ENCODE measurements at regions not wholly inside any gene's neighbourhood (a gene's known extent, or its start where the extent isn't known, plus 50 kb on each side); places are given as distances from the start of the nearest gene placed in this dataset.

- Histone ChIP-seq H3K4me3 (ENCODE audit: low read depth, low read length) (no peak overlapping the region), H3K36me3 (ENCODE audit: control insufficient read depth, insufficient read depth, low read length) (no peaks in the 10 kb centered on the region), H3K27me3 (ENCODE audit: control insufficient read depth, insufficient read depth, low read length) (no peaks in the 10 kb centered on the region)
- TF ChIP-seq CTCF (IDR thresholded peaks at IDR 0.05; ENCODE audit: insufficient read depth, low read length, severe bottlenecking): no peak
- no peak for FAIRE-seq
- no peak for DNase-seq (ENCODE audit: low read depth)
Observed at GRCh38 chr6:20024316-20024673, 187.1 kb downstream of the ID4 start.

GRCh38 chr6:20024978-20025377, 187.3 kb downstream of the MBOAT1 start:
- no peak overlapping the region for H3K4me3 ChIP-seq (ENCODE audit: low read depth, low read length)
- DNase-seq (ENCODE audit: low read depth): no peak
- H3K27me3 ChIP-seq (ENCODE audit: control insufficient read depth, insufficient read depth, low read length): no peaks in the 10 kb centered on the region
- no peak for TF ChIP-seq CTCF (IDR thresholded peaks at IDR 0.05; ENCODE audit: insufficient read depth, low read length, severe bottlenecking)
- FAIRE-seq: no peak
- no peaks in the 10 kb centered on the region for H3K36me3 ChIP-seq (ENCODE audit: control insufficient read depth, insufficient read depth, low read length)

GRCh38 chr6:20025681-20026080, 186.6 kb downstream of the MBOAT1 start:
- Histone ChIP-seq H3K36me3 (ENCODE audit: control insufficient read depth, insufficient read depth, low read length) (no peaks in the 10 kb centered on the region), H3K27me3 (ENCODE audit: control insufficient read depth, insufficient read depth, low read length) (no peaks in the 10 kb centered on the region), H3K4me3 (ENCODE audit: low read depth, low read length) (no peak overlapping the region)
- FAIRE-seq (no peak), DNase-seq (ENCODE audit: low read depth) (no peak)
- TF ChIP-seq CTCF (IDR thresholded peaks at IDR 0.05; ENCODE audit: insufficient read depth, low read length, severe bottlenecking): no peak

GRCh38 chr6:20028143-20028542, 184.1 kb downstream of the MBOAT1 start:
- DNase-seq (ENCODE audit: low read depth): no peak
- Histone ChIP-seq H3K4me3 (ENCODE audit: low read depth, low read length) (no peak overlapping the region), H3K27me3 (ENCODE audit: control insufficient read depth, insufficient read depth, low read length) (no peaks in the 10 kb centered on the region), H3K36me3 (ENCODE audit: control insufficient read depth, insufficient read depth, low read length) (no peaks in the 10 kb centered on the region)
- no peak for TF ChIP-seq CTCF (IDR thresholded peaks at IDR 0.05; ENCODE audit: insufficient read depth, low read length, severe bottlenecking)
- FAIRE-seq: no peak

GRCh38 chr6:20028562-20028961, 183.7 kb downstream of the MBOAT1 start:
- H3K27me3 ChIP-seq (ENCODE audit: control insufficient read depth, insufficient read depth, low read length): no peaks in the 10 kb centered on the region
- no peak overlapping the region for H3K4me3 ChIP-seq (ENCODE audit: low read depth, low read length)
- no peaks in the 10 kb centered on the region for H3K36me3 ChIP-seq (ENCODE audit: control insufficient read depth, insufficient read depth, low read length)
- FAIRE-seq (no peak), DNase-seq (ENCODE audit: low read depth) (no peak)
- TF ChIP-seq CTCF (IDR thresholded peaks at IDR 0.05; ENCODE audit: insufficient read depth, low read length, severe bottlenecking): no peak

GRCh38 chr6:20029979-20030378, 182.3 kb downstream of the MBOAT1 start:
- FAIRE-seq (no peak), DNase-seq (ENCODE audit: low read depth) (no peak)
- Histone ChIP-seq H3K36me3 (ENCODE audit: control insufficient read depth, insufficient read depth, low read length) (no peaks in the 10 kb centered on the region), H3K27me3 (ENCODE audit: control insufficient read depth, insufficient read depth, low read length) (no peaks in the 10 kb centered on the region), H3K4me3 (ENCODE audit: low read depth, low read length) (no peak overlapping the region)
- no peak for TF ChIP-seq CTCF (IDR thresholded peaks at IDR 0.05; ENCODE audit: insufficient read depth, low read length, severe bottlenecking)

Data from bronchial epithelial cell (primary cell).